ENCODE measurements at regions not wholly inside any gene's neighbourhood (a gene's known extent, or its start where the extent isn't known, plus 50 kb on each side); places are given as distances from the start of the nearest gene placed in this dataset.

DNA sequence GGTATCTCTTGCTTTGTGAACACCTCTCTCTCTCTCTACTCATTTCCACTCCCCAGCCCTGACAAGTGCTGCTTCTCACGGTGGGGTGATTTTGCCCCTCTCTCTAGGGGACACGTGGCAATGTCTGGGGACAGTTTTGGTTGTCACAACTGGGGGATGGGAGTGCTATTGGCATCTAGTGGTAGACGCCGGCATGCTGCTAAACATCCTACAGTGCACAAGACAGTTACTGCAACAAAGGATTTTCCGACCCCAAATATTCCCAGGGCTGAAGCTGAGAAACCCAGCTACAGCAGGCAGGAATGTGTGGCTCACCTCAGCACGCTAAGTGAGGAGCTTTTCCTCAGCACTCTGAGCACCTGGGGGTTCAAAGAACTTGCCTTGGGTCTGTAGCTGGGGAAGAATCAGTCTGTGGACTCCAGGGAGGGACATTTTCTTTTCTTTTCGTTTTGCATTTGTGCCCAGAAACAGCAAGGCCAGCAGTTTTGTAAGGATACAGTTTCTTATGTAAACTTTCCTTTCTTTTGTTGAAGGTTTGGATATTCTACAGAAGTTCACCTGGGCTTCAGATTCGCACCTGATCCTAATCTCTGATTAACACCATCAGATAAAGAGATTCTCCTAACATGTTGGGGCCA, 246.9 kb upstream of the ZFP64 start:
- no peak for TF ChIP-seq EZH2 (IDR thresholded peaks at IDR 0.05; ENCODE audit: borderline replicate concordance, low read depth, low read length, poor library complexity, severe bottlenecking)
- TF ChIP-seq, protein P1, sequence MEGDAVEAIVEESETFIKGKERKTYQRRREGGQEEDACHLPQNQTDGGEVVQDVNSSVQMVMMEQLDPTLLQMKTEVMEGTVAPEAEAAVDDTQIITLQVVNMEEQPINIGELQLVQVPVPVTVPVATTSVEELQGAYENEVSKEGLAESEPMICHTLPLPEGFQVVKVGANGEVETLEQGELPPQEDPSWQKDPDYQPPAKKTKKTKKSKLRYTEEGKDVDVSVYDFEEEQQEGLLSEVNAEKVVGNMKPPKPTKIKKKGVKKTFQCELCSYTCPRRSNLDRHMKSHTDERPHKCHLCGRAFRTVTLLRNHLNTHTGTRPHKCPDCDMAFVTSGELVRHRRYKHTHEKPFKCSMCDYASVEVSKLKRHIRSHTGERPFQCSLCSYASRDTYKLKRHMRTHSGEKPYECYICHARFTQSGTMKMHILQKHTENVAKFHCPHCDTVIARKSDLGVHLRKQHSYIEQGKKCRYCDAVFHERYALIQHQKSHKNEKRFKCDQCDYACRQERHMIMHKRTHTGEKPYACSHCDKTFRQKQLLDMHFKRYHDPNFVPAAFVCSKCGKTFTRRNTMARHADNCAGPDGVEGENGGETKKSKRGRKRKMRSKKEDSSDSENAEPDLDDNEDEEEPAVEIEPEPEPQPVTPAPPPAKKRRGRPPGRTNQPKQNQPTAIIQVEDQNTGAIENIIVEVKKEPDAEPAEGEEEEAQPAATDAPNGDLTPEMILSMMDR (conservative IDR thresholded peaks at IDR 0.05; ENCODE audit: low read depth, low read length), result no peak
